ENCODE measurements at regions not wholly inside any gene's neighbourhood (a gene's known extent, or its start where the extent isn't known, plus 50 kb on each side); places are given as distances from the start of the nearest gene placed in this dataset.

- TF ChIP-seq GATA2 (CRISPR knock-in tag; IDR thresholded peaks at IDR 0.05) (no peak; the same call in 1 of the 2 replicates), PBX3 (IDR thresholded peaks at IDR 0.05) (peak; percentile 80)
Observed at GRCh38 chr5:124056991-124057723, 545.2 kb downstream of the CSNK1G3 start.

All from SK-N-SH (cell line).